ENCODE measurements at regions not wholly inside any gene's neighbourhood (a gene's known extent, or its start where the extent isn't known, plus 50 kb on each side); places are given as distances from the start of the nearest gene placed in this dataset.
"Not testable (repeated sequence)": the region's sequence is repeated elsewhere in the genome, so short reads cannot be mapped to it uniquely, and the experiment has no call there.

DNA sequence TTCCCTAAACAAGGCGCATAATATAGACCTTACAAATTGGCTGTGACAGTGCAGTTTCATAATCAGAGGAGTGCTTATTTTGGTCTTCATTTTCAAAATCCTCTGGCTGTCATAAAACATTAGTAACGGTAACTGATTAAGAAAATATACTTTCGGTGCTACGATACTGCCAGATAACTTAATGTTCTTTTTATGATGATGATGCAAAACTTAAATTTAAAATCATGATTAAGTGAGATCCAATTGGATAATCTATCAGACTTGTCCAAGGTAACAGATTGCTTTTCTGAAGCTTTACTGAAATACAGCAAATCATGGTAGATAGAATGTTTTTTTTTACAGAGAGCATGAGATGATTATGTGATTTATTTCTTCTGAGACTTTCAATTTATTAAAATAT, 364.2 kb upstream of the CNTN3 start:
- no peak for DNase-seq

DNA sequence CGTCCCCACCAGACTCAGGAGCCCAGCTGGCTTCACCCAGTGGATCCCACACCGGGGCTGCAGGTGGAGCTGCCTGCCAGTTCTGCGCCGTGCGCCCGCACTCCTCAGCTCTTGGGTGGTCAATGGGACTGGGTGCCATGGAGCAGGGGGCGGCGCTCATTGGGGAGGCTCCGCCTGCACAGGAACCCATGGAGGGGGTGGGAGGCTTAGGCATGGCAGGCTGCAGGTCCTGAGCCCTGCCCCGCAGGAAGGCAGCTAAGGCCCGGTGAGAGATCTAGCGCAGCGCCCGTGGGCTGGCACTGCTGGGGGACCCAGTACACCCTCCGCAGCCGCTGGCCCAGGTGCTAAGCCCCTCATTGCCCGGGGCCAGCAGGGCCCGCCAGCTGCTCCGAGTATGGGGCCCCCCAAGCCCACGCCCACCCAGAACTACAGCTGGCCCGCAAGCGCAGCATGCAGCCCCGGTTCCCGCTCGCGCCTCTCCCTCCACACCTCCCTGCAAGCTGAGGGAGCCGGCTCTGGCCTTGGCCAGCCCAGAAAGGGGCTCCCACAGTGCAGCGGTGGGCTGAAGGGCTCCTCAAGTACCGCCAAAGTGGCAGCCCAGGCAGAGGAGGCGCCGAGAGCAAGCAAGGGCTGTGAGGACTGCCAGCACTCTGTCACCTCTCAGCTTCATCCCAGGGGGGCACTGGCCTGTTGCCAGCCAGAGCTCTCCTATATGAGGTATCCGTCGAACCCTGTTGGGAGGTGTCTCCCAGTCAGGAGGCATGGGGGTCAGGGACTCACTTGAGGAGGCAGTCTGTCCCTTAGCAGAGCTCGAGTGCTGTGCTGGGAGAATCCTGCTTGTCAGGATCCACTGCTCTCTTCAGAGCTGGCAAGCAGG, 370.8 kb upstream of the CNTN3 start:
- not testable (repeated sequence) for DNase-seq

DNA sequence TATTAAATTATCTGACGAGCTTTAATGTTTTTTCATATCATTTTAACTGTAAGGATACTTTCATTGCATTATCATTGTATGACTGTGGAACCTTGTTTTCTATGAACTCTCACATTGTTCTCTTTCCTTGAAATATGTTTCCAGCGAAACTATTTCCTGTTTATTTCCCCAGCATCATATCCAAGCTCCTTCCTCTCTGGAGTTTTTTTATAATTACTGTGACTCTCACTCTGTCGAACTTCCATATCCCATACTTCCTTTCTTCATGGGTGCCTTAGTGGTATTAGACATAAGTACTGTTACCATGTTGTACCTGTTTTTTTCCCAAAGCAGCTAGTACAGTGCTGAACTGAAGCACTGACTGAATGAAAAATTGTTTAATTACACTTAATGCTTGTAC, 373.6 kb upstream of the CNTN3 start:
- DNase-seq = no peak

DNA sequence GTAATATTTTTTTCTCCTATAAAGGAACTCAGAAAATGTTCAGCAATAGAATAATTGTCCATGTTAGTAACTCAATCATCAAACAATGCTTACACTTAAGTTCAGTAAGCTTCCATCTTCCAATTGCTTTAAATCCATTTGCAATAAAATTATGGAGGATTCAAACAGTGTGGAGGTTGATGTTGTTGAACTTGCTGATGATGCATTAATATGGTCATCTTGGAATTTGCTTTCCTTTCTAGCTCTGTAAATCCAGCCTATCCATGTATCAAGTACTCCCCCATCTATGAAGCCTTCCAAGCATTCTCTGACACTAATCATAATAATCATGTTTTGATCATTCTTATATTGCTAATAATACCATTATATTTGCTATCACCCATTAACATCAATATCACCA, 378.4 kb upstream of the CNTN3 start:
- DNase-seq = no peak

DNA sequence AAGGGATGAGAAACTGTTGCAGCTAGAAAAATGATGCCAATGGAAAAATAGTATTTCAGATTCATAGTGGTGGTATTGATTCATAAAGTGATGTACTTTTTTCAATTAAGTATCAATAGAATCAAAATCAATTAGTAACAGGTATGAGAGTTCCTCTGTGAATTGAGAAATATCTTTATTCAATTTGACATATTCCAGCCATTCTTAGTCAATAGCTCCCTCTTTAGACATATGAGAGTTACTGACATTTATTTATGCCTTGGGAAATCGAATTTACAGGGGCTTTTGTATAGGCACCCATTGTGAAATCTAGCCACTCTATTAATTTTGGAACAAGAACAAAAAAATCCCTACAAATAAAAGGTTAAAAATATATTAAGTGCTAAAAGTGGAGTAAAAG, 386.9 kb upstream of the CNTN3 start:
- no peak for DNase-seq

DNA sequence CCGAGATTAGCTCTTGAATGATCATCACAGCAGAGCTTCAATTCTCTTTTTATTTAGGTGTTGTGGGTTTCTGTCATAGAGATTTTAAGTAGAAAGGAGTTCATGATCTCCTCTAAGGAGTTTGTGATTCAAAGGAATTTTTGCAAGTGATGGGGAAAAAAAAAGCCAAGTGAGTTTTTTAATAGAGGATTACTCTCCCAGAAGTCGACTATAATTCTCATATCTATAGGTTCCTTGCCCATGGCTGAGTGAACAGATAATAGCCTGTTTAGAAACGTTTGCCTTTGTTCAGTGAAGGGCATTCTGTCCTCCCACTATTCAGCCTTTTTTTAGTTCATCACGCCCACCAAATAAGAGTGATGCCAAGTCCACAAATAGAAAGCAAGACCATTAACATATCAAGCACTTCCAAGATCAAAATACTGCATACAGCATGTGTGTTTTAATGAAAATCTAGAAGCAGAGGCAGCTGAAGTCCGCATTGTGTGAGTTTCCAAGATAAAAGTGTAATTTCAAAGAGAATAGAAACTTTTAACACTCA, 398.4 kb upstream of the CNTN3 start:
- DNase-seq = no peak

DNA sequence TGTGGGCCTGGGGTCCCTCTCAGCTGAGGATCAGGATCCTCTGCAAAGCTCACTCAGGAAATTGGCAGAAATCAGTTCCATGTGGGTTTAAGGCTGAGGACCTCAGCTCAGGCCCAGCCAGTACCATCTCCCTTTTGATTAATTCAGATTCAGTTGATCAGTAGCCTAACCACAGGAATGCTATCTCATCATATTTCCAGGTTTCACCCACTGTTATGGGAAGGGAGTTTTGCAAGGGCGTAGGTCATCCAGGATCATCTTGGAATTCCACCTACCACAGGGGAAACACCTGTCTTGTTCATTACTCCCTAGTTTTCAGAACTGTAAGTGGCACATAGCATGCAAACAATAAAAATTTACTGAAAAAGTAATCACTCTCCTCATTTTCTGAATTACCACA, 399.5 kb upstream of the CNTN3 start:
- DNase-seq = no peak

DNA sequence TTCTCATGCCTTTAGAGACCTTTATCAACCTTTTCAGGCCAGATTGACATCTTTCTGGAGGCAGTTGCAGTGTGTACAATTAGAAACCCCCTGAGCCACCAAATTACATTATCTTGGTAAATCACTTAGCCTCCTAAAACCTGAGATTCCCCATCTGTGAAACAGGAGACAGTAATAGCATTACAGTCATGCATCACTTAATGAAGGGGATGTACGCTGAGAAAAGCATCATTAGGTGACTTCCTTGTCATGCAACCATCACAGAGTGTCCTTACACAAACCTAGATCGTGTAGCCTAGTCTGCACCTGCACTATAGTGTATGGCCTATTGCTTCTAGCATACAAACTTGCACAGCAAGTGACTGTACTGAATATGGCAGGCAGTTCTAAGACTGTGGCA, 400.8 kb upstream of the CNTN3 start:
- DNase-seq = no peak

DNA sequence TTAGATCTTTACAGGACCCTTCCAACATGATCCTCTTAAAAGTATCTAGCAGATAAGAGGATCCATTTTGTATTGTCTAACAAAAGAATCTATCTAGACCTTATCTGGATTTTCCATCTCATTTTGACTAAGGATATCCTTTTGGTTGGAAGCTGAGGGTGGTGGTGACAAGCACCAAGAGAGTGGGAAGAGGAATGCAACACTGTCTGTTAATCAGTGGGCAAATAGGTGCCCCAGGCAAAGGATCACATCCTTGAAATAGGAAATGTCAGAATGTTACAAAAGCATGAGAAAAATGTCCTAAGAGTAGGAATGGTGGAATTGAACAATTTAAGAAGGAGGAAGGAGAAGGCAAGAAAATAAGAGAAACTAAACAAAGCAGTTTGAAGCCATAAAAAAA, 420.7 kb upstream of the CNTN3 start:
- no peak for DNase-seq

DNA sequence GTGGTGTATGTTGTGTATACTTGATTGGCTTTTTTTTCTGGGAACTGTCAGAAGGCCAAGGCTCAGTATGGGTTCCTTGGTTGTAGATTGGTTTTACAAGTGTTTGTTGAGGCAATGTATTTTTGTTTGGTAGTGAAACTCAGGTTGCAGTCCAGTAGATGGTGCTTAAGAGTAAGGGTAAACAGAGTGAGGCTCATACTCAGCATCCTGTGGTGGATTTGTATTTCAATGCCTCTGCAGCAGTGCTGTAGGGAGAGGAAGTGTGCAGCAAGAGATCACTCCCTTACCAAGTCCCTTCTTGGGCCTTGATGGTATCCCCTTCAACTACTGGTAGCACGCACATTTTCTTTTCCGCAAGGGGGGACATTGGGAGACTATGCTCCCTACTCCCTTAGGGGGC, 428.5 kb upstream of the CNTN3 start:
- DNase-seq = no peak

DNA sequence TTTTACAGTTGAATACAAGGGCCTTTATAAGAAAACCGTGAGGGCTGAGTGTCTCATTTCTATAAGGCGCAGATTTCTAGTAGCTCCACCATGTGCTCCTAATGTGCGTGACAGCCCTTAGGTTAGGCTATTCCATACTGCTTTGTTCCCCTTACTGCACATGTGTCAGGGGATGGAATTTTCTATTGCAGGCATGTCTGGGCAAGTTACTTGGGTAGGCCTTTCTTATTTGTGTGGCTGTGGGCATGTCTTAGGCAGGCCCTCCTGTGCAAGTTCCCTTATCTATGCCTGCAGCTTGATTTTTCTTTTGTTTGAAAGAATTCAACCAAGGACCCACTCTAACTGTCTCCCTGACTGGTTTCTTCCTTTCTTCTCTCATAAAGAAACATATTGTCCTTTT, 434.2 kb upstream of the CNTN3 start:
- no peak for DNase-seq

DNA sequence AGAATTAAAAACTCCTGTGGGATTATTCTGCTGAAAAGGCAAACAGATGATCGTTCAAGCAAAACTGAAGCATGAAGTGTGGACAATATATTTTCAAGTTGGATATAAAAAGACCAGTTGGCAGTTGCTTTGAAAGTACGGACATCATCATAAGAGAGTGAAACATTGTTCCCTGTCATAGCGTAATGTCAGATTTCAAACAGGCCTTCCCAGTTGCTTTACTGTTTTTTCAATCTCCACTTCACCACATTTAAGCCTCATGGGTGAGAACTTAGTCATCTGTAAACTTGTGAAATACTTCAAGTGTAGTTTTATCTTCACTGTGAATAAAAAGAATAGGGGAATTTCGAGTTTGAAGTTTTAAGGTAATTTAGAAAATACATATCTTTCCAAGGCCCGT, 435.1 kb upstream of the CNTN3 start:
- no peak for DNase-seq

DNA sequence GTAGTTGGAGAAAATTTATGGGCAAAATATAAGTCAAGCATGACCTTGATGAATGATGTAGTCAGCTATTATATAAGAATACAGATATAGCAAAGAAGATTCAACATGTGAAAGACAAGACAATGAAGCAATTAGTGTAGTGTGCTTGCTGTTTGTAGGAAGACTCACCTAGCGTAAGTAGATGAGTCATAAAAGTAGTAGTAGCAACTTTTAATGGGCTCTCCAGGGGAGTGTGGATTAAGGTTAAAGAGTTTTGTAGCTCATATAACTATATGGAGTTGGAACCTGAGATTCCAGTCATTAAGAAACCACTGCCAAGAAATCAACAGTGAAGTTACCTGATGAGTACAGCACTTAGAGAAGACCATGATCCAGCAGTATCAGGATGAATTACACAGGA, 444.7 kb upstream of the CNTN3 start:
- no peak for DNase-seq

DNA sequence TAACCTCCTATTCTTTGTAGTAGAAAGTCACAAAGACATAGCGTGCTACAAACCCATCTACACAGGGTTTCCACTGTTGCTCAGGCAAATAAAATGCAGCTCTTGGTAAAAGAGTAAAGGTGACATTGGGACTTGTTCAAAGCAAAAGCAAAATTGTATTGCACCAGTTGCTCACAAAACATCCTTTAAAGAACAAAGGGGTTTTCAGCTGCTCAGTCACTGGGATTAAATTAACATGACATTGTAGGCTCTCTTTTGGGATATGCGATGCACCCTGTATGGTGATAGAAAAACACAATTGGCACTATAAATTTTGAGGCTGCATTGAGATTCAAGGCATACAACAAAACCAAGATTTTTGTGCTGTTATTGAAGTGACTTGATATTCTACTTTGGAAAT, 447.3 kb upstream of the CNTN3 start:
- no peak for DNase-seq

DNA sequence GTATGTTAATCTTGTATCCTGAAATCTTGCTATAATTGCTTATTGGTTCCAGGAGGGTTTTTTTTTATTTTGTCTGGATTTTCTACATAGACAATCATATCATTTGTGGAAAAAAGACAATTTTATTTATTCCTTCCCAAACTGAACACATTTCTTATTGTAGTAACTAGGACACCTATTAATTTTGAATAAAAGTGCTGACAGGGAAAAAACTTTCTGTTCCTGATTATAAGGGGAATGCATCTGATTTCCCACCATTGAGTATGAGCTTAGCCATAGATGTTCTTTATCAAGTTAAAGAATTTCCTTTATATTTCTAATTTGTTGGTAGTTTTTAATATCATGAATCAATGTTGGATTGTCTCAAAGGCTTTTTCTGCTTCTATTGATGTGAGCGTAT, 460.7 kb upstream of the CNTN3 start:
- DNase-seq = no peak

DNA sequence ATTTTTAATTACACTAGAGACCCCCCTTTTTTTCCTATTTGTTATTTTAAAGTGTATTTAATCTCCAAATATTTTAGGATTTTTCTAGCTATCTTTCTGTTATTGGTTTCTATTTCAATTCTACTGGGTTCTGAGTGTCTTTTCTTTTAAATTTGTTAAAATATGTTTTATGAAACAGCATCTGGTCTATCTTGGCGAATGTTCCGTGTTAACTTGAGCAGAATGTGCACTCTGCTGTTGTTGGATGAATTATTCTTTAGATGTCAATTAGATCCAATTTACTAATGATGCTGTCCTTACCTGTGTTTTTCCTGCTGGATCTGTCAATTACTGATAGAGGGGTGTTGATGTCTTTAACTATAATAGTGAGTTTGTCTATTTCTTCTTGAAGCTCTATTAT, 462.0 kb upstream of the CNTN3 start:
- DNase-seq = no peak

DNA sequence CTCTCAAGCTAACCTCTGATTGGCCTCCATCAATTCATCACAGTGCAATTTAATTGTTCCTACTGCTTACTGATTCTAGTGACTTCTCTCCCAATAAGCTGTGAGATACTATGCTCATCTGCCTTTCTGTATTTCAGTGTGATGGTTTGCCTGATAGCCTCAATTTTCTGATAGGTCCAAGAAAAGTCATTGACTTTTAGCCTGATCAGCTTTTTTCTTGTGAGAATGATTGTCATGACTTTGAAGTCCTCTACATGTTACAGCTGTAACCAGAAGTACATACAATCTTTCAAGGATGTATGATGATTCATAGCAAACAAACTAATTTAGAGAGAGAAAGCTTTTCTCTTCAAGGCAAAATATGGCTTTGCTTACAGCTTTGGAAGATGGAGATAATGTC, 463.8 kb upstream of the CNTN3 start:
- DNase-seq = no peak

DNA sequence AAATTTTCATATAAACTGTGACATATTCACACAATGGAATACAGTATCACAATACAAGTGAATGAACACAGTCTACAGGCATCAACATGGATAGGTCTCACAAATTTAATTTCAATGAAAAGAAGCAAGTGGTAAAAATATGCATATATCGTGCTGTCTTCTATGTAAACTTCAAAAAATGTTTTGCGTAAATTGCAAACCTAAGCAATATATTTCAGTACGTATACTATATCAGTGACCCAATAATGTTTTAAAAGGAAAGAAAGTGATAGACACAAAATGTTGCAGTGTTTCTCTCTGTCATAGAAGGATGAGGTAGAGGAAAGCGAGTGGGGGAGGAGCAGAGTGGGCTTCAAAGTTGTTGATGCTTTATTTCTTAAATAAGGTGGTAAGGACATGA, 468.4 kb upstream of the CNTN3 start:
- DNase-seq = no peak

DNA sequence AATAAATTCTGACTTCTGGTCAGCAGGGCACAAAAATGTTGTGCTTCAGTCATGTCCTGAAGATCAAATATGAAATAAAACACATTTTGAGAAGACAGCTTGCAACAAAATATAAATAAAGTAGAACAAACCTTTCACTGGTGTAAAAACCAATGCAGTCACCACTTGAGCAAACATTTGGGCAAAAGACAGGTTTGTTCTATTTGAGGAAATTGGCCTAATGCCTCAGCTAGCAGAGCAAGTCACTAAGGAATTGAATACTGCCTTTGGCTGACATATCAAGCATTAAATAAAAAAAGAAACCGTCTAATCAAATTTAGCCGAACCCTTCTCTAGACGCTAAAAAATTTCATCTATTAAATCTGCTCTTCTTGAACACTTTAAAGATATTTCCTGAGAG, 475.4 kb upstream of the CNTN3 start:
- no peak for DNase-seq

DNA sequence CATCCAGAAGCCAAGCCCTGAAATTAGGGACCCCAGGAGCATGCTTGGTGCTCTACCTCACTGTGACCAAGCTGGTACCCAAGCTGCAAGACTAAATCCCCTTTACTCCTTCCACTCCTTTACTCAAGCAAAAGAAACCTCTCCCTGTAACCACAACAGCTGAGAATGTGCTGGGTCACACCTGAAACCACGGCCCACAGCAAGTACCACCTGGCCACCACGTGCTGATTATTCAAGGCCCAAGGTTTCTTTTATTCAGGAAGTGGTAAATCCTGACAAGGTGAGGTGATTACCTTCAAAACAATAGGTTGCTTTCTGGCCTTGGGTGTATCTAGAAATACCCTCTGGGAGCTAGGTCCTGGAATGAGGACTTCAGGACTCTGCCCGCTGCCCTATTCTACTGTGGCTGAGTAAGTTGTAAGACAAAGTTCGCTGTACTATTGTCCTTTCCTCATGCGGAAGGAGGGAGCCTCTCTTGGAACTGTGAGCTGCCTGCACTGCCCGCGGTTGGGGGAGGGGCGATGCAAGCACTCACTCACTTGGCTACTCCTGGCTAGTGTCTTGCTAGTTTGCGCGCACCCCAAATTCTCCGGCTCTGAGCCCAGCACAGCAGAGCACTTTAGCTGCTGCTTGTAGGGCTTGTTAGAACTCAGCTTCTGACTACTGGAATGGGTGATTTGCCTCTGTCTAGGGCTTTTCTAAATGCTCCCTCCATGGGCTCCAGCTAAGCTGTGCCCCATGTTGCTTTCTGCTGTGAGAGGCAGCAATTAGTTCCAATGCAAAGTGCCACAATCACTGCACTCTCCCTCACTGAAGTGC, 487.1 kb upstream of the CNTN3 start:
- DNase-seq = no peak

DNA sequence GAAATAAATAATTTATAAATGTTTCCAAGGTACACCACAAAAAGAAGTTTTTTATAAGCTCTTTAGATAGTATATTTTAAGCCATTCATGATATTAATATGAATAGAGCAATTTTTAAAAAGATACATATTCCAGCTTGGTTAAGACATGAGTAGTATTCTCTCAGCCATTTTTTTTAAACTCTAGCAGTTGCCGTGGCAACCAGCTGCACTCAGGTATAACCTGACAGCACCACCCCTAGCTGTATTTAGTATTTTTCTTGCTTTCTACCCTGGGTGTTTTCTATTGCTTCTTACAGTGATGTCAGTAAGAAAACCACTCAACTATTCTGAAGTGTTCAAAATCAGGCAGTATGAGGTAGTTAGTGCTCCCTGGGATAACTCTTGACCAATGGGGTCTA, 496.3 kb upstream of the CNTN3 start:
- no peak for DNase-seq

DNA sequence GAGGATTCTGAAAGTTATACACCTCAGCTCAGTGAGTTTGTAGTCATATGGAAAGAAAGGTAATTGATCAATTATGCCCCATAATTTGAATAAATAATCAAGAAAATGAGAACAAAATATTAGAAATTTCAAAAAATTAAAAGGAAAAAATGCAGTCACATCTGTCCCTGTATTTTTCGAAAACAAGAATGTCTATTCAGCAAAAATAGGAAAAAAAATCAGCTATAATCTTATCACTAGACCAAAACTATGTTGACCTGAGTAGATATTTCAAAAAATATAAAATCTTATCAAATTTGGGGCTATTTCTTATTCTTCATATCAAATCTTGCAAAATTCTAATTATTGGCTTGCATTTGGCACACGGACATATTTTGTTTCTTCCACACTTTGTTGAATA, 501.2 kb upstream of the CNTN3 start:
- DNase-seq = no peak

DNA sequence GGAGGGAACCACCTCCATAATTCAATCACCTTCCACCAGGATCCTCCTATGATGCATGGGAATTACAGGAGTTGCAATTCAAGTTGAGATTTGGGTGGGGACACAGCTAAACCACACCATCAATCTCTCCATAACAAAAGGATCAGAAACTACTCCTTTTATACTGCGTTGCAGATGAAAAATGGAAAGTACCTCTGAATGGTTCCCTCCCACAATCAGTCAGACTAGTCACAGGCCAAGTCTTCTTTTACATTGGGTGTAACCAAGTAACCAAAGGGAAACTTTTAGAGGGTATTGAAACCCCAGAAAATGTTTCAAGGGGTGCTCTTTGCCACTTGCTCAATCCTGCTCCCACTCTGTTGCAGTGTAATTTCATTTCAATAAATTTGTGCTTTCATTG, 504.3 kb upstream of the CNTN3 start:
- no peak for DNase-seq

DNA sequence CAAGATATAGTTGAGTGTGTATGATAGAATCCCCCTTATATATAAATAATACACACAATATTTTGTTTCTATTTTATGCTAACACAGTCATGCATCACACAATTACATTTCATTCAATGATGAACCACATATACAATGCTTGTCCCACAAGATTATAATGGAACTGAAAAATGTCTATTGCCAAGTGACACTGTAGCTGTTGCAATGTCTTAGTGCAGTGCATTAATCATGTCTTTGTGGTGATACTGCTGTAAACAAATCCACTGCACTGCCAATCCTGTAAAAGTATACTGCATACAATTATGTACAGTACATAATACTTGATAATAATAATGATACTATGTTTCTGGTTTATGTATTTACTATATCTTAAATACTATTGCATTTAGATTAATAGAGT, 512.1 kb upstream of the CNTN3 start:
- DNase-seq = no peak

All from left hindlimb (tissue), 1 donor.